Activated CD4-positive, alpha-beta T cell treated with anti-CD3 and anti-CD28 coated beads for 36 hours (primary cell): ENCODE measurements at regions not wholly inside any gene's neighbourhood (a gene's known extent, or its start where the extent isn't known, plus 50 kb on each side); places are given as distances from the start of the nearest gene placed in this dataset.

ENCODE experiments used
- ATAC-seq: fragments of 200-7000 bp; cut with Tn5 transposase; one replicate; pipeline ENCODE4 v1.10.0; 2021; ENCODE audit warnings: mild to moderate bottlenecking, moderate library complexity
- CTCF ChIA-PET: fragments of 350-600 bp; sonication (Branson Sonifier 250); formaldehyde crosslinking; loops from one replicate; lab custom pipeline; 2021; ENCODE audit warnings: antibody characterized with exemption; lab: Charles Lee
- POLR2A ChIA-PET: fragments of 350-600 bp; sonication (Branson Sonifier 250); formaldehyde crosslinking; loops from one replicate; lab custom pipeline; 2021; ENCODE audit warnings: antibody characterized with exemption, inconsistent platforms; lab: Charles Lee
- DNase-seq: peaks from one replicate; pipeline ENCODE4 v3.0.0-alpha.2; 2020
- H3K27ac Mint-ChIP-seq: one replicate; pipeline ENCODE4 v1.8.0; 2021; ENCODE audit warnings: mixed read lengths
- H3K27me3 Mint-ChIP-seq: one replicate; pipeline ENCODE4 v1.8.0; 2021; ENCODE audit warnings: mixed read lengths
- H3K36me3 Mint-ChIP-seq: one replicate; pipeline ENCODE4 v1.8.0; 2021; ENCODE audit warnings: low read depth, mixed read lengths
- H3K4me1 Mint-ChIP-seq: one replicate; pipeline ENCODE4 v1.8.0; 2021; ENCODE audit warnings: mixed read lengths
- H3K4me3 Mint-ChIP-seq: one replicate; pipeline ENCODE4 v1.8.0; 2021; ENCODE audit warnings: mild to moderate bottlenecking, moderate library complexity, mixed read lengths
- H3K9me3 Mint-ChIP-seq: one replicate; pipeline ENCODE4 v1.8.0; 2021; ENCODE audit warnings: low read depth, mixed read lengths
- intact Hi-C, 2 experiments: fragments of 100-400 bp; cut with DNase I in 1 of 2; cut with micrococcal nuclease in 1 of 2; formaldehyde crosslinking; loops; one replicate each; pipeline versions ENCODE4 v1.14.2 to v1.15.1; 2022 to 2024; cut with DNase I, micrococcal nuclease

- CTCF ChIA-PET: no interaction called here
- intact Hi-C loops: no loop called here
- POLR2A ChIA-PET: no interaction called here
- H3K36me3 Mint-ChIP-seq: peaks cover 3% of the 10 kb centered on the region
- H3K4me1 Mint-ChIP-seq: no peaks in the 10 kb centered on the region
- H3K9me3 Mint-ChIP-seq: peaks cover 22% of the 10 kb centered on the region
- H3K27me3 Mint-ChIP-seq: peaks cover 5% of the 10 kb centered on the region
- no peak for DNase-seq
- no peak overlapping the region for H3K27ac Mint-ChIP-seq
- ATAC-seq: no peak
- no peak overlapping the region for H3K4me3 Mint-ChIP-seq
Measured at GRCh38 chr3:16081661-16082060, 92.8 kb upstream of the GALNT15 start.

DNA sequence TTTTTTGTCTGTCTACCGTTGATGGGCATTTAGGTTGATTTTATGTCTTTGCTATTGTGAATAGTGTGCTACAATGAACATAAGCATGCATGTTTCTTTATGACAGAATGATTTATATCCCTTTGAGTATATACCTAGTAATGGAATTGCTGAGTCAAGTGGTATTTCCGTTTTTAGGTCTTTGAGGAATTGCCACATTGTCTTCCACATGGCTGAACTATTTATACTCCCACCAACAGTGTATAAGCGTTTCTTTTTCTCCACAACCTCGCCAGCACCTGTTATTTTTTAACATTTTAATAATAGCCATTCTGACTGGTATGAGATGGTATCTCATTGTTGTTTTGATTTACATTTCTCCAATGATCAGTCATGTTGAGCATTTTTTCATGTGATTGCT lies 89.6 kb upstream of the GALNT15 start:
- DNase-seq (no peak), ATAC-seq (no peak)
- Mint-ChIP-seq H3K9me3 (peaks cover 22% of the 10 kb centered on the region), H3K36me3 (peaks cover 3% of the 10 kb centered on the region), H3K4me3 (no peak overlapping the region), H3K27me3 (peaks cover 5% of the 10 kb centered on the region), H3K27ac (no peak overlapping the region), H3K4me1 (no peaks in the 10 kb centered on the region)
- intact Hi-C loops: no loop called here
- CTCF ChIA-PET: interaction anchor here (1.2 to 1.9 kb wide), 2 partner anchors 10 to 95 kb away, joined by 3 to 6 read pairs; no protein-coding TSS in a partner anchor
- POLR2A ChIA-PET: no interaction called here

DNA sequence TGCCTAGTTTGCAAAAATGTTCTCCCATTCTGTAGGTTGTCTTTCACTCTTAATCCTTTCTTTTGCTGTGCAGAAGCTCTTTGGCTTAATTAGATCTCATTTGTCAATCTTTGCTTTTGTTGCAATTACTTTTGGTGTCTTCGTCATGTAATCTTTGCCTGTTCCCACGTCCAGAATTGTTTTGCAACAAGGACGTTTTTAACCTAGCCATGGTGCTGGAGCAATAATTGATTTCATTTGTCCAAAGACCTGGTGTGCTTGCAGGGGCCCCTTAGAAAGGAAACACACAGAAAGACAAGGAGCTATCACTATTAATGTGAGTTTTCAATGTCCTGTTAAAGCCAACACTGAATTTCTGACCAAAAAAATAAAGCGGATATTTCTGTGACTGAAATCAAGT lies 89.1 kb upstream of the GALNT15 start:
- DNase-seq (no peak), ATAC-seq (no peak)
- no peak overlapping the region for H3K4me3 Mint-ChIP-seq
- intact Hi-C loops: no loop called here
- H3K9me3 Mint-ChIP-seq: peaks cover 21% of the 10 kb centered on the region
- peaks cover 5% of the 10 kb centered on the region for H3K27me3 Mint-ChIP-seq
- no peak overlapping the region for H3K27ac Mint-ChIP-seq
- CTCF ChIA-PET: interaction anchor here (1.0 to 1.9 kb wide), 3 partner anchors 10 to 94 kb away, joined by 3 to 6 read pairs (median 4); no protein-coding TSS in a partner anchor
- POLR2A ChIA-PET: no interaction called here
- H3K36me3 Mint-ChIP-seq: peaks cover 3% of the 10 kb centered on the region
- no peaks in the 10 kb centered on the region for H3K4me1 Mint-ChIP-seq

DNA sequence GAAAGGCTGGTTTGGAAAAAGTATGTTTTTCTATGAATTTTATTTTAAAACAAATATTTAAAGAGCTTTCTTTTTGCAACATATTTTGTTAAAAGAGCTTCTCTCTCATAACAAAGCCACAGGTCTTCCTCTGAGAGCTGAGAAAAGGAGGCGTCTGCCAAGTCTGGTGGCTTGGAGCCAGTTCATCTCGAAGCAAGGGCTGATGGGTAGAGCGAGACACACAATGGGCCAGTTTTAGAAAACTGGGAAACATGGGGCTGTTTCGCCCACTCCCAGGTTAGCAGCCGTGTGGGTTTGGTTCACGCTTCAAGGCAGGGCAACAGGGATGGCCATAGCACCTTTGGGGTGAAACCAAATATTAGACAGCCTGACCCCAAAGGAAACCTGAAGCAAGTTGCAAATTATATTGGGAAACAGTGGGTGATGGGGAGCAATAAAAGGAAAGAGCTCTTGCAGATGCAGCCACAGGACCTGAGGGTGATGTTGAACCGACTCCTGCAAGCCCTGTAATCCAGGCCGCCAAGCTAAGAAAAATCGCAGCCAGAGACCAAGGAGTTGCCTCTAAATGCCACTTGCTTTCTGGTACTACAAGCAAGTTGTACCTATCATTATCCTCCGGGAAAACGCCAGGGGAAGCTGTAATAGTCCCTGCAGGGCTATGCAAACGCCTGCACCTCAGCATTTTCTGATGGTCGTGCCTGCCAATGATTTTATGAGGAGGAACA lies 88.4 kb upstream of the GALNT15 start:
- DNase-seq (no peak), ATAC-seq (no peak)
- Mint-ChIP-seq H3K9me3 (peaks cover 16% of the 10 kb centered on the region), H3K27ac (no peak overlapping the region), H3K4me1 (no peaks in the 10 kb centered on the region), H3K36me3 (peaks cover 3% of the 10 kb centered on the region), H3K4me3 (no peak overlapping the region), H3K27me3 (peaks cover 5% of the 10 kb centered on the region)
- intact Hi-C loops: no loop called here
- ChIA-PET CTCF (interaction anchor here (1.0 to 1.9 kb wide), 2 partner anchors 9 to 11 kb away, joined by 4 to 6 read pairs; no protein-coding TSS in a partner anchor), POLR2A (no interaction called here)

DNA sequence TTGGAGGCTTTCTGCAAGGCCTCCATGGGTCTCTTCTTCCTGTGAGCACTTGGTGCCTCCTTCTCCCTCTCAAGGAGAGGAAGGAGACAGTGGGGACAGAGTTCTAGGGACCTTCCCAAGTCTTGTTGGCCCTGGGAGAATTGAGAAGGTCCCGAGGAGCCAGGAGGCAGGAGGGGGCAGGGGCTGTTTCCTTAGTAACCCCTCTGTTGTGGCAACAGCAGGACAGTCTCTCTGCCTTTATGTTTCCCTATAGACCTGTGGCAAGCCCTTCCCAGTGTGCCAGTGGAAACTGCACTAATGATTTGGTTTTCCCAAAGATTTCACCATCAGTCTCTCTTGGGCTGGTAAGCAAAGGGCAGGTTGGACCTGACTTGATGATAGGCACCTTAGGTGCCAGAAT lies 87.8 kb upstream of the GALNT15 start:
- no peak overlapping the region for H3K27ac Mint-ChIP-seq
- DNase-seq (no peak), ATAC-seq (no peak)
- peaks cover 13% of the 10 kb centered on the region for H3K9me3 Mint-ChIP-seq
- H3K4me3 Mint-ChIP-seq: no peak overlapping the region
- POLR2A ChIA-PET: no interaction called here
- H3K27me3 Mint-ChIP-seq: peaks cover 6% of the 10 kb centered on the region
- CTCF ChIA-PET: no interaction called here
- intact Hi-C loops: no loop called here
- no peaks in the 10 kb centered on the region for H3K4me1 Mint-ChIP-seq
- H3K36me3 Mint-ChIP-seq: peaks cover 3% of the 10 kb centered on the region

- H3K36me3 Mint-ChIP-seq: no peaks in the 10 kb centered on the region
- H3K9me3 Mint-ChIP-seq: peaks cover 3% of the 10 kb centered on the region
- intact Hi-C loops: no loop called here
- peak; percentile 23 for ATAC-seq
- no peak overlapping the region for H3K27ac Mint-ChIP-seq
- no peak overlapping the region for H3K4me3 Mint-ChIP-seq
- no peak for DNase-seq
- no peaks in the 10 kb centered on the region for H3K4me1 Mint-ChIP-seq
- peaks cover 4% of the 10 kb centered on the region for H3K27me3 Mint-ChIP-seq
- ChIA-PET CTCF (interaction anchor here (0.7 kb wide), 1 partner anchor 90 kb away, joined by 3 read pairs; no protein-coding TSS in a partner anchor), POLR2A (no interaction called here)
Measured at GRCh38 chr3:16088496-16088895, 86.0 kb upstream of the GALNT15 start.

- Mint-ChIP-seq H3K4me3 (no peak overlapping the region), H3K9me3 (peaks cover 1% of the 10 kb centered on the region), H3K27me3 (peaks cover 6% of the 10 kb centered on the region), H3K27ac (no peak overlapping the region), H3K36me3 (no peaks in the 10 kb centered on the region), H3K4me1 (no peaks in the 10 kb centered on the region)
- intact Hi-C loops: no loop called here
- ChIA-PET POLR2A (no interaction called here), CTCF (interaction anchor here (1.5 kb wide), 1 partner anchor 41 kb away, joined by 5 read pairs; no protein-coding TSS in a partner anchor)
- DNase-seq: no peak
- no peak for ATAC-seq
Measured at GRCh38 chr3:16089521-16089920, 85.0 kb upstream of the GALNT15 start.

DNA sequence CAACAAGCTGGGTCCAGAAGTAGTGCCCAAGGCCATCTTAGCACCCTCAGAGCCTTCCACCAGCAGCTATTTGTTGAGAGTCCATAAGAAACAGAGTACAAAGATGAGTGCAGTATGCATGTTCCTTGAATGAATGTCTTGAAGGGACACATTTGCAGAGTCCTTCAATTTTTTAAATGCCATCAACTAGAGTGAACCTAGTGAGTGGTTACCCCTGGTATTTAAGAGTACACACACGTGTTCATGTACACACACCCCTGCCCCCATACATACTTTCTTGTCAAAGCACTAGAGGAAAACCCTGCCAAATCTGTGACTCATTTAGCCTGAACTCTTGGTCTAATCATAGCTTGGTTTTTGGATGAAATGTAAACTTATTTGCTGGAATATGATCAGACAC lies 84.5 kb upstream of the GALNT15 start:
- no peak for ATAC-seq
- intact Hi-C loops: no loop called here
- DNase-seq: no peak
- Mint-ChIP-seq H3K36me3 (no peaks in the 10 kb centered on the region), H3K27ac (no peak overlapping the region), H3K4me3 (no peak overlapping the region), H3K4me1 (no peaks in the 10 kb centered on the region), H3K27me3 (peaks cover 6% of the 10 kb centered on the region), H3K9me3 (no peaks in the 10 kb centered on the region)
- POLR2A ChIA-PET: no interaction called here
- CTCF ChIA-PET: interaction anchor here (1.5 kb wide), 1 partner anchor 42 kb away, joined by 5 read pairs; no protein-coding TSS in a partner anchor

GRCh38 chr3:16090706-16091105 lies 83.8 kb upstream of the GALNT15 start:
- ChIA-PET CTCF (interaction anchor here (1.5 kb wide), 1 partner anchor 42 kb away, joined by 5 read pairs; no protein-coding TSS in a partner anchor), POLR2A (no interaction called here)
- no peak overlapping the region for H3K27ac Mint-ChIP-seq
- intact Hi-C loops: no loop called here
- H3K27me3 Mint-ChIP-seq: peaks cover 4% of the 10 kb centered on the region
- H3K4me3 Mint-ChIP-seq: no peak overlapping the region
- H3K9me3 Mint-ChIP-seq: no peaks in the 10 kb centered on the region
- no peak for DNase-seq
- no peaks in the 10 kb centered on the region for H3K36me3 Mint-ChIP-seq
- H3K4me1 Mint-ChIP-seq: no peaks in the 10 kb centered on the region
- no peak for ATAC-seq

DNA sequence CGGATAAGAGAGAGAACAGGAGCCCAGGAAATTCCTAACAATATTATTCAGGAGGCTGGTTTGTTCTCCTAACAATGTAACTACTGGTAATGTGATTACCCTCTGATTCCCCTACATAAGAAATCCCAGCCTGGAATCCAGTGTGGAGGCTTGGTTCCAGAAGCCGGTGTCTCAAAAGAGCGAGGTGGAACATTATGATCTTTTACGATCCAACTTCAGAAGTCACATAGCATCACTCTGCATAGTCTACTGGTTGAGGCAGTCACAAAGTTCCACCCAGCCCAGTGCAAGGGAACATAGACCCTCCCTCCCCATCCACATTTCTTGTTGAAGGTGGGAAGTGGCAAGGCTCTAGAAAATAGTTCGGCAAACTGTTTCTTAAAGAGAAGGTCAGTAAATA lies 81.6 kb upstream of the GALNT15 start:
- CTCF ChIA-PET: no interaction called here
- no peaks in the 10 kb centered on the region for H3K9me3 Mint-ChIP-seq
- peaks cover 4% of the 10 kb centered on the region for H3K27me3 Mint-ChIP-seq
- no peak overlapping the region for H3K27ac Mint-ChIP-seq
- DNase-seq (no peak), ATAC-seq (no peak)
- POLR2A ChIA-PET: no interaction called here
- no peaks in the 10 kb centered on the region for H3K36me3 Mint-ChIP-seq
- H3K4me1 Mint-ChIP-seq: no peaks in the 10 kb centered on the region
- intact Hi-C loops: no loop called here
- no peak overlapping the region for H3K4me3 Mint-ChIP-seq

- intact Hi-C loops: no loop called here
- peak; percentile 92 for ATAC-seq
- peaks cover 5% of the 10 kb centered on the region for H3K4me1 Mint-ChIP-seq
- ChIA-PET CTCF (no interaction called here), POLR2A (no interaction called here)
- peak; percentile 38 for DNase-seq
- H3K27ac Mint-ChIP-seq: no peak overlapping the region
- H3K27me3 Mint-ChIP-seq: peaks cover 4% of the 10 kb centered on the region
- peaks cover 3% of the 10 kb centered on the region for H3K9me3 Mint-ChIP-seq
- H3K36me3 Mint-ChIP-seq: no peaks in the 10 kb centered on the region
- no peak overlapping the region for H3K4me3 Mint-ChIP-seq
Measured at GRCh38 chr3:16101295-16102186, 72.9 kb upstream of the GALNT15 start.
